ENCODE measurements at regions not wholly inside any gene's neighbourhood (a gene's known extent, or its start where the extent isn't known, plus 50 kb on each side); places are given as distances from the start of the nearest gene placed in this dataset.

DNA sequence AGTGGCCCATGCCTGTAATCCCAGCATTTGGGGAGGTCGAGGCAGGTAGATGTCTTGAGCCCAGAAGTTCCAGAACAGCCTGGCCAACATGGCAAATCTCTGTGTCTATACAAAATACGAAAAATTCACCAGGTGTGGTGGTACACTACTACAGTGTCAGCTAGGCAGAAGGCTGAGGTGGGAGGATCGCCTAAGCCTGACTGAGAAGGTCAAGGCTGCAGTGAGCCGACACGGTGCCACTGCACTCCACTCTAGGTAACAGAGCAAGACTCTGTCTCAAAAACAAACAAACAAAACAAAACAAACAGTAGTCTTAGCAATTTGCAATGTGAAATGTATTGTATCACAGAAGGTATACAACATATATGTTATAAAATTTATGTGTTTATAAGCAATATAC lies 348.0 kb downstream of the SEMA3D start:
- 82 to 84% methylated on average over 5 of the region's 5 CpGs for WGBS, 2 donors
- no peak overlapping the region for H3K4me3 ChIP-seq (replicated peaks in 1 of 3)
- H3K9me3 ChIP-seq = no peaks in the 10 kb centered on the region
- DNase-seq = no peak
- TF ChIP-seq, protein P1, sequence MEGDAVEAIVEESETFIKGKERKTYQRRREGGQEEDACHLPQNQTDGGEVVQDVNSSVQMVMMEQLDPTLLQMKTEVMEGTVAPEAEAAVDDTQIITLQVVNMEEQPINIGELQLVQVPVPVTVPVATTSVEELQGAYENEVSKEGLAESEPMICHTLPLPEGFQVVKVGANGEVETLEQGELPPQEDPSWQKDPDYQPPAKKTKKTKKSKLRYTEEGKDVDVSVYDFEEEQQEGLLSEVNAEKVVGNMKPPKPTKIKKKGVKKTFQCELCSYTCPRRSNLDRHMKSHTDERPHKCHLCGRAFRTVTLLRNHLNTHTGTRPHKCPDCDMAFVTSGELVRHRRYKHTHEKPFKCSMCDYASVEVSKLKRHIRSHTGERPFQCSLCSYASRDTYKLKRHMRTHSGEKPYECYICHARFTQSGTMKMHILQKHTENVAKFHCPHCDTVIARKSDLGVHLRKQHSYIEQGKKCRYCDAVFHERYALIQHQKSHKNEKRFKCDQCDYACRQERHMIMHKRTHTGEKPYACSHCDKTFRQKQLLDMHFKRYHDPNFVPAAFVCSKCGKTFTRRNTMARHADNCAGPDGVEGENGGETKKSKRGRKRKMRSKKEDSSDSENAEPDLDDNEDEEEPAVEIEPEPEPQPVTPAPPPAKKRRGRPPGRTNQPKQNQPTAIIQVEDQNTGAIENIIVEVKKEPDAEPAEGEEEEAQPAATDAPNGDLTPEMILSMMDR (IDR thresholded peaks at IDR 0.05) = no peak
- TF ChIP-seq POLR2A (IDR thresholded peaks at IDR 0.05) = no peak
- H3K27ac ChIP-seq = no peak overlapping the region
- no peaks in the 10 kb centered on the region for H3K4me1 ChIP-seq
- H3K36me3 ChIP-seq = no peaks in the 10 kb centered on the region
- H3K27me3 ChIP-seq = no peaks in the 10 kb centered on the region
- intact Hi-C loops (cut with DNase I) = no loop called here

DNA sequence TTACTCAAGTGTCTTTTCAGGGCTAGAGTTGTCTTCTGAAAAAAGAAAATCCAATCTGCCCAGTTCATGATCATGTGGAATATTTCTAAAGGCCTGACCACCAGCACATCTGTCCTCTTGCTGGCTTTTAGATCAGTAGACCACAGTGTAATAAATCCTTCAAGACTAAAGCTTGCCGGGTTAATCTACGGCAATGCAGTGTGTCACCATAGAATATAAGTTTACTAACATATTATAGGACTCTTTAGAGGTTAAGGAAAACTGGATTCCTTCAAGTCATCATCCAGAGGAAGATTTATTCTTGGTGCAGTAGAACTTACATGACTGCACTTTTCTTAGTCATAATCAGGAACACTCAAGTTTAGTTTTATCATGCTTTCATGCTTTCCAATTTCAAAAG lies 349.5 kb downstream of the SEMA3D start:
- Histone ChIP-seq H3K9me3 (no peaks in the 10 kb centered on the region), H3K27me3 (no peaks in the 10 kb centered on the region), H3K4me1 (no peaks in the 10 kb centered on the region), H3K4me3 (replicated peaks in 1 of 3) (no peak overlapping the region), H3K36me3 (no peaks in the 10 kb centered on the region), H3K27ac (no peak overlapping the region)
- DNase-seq = no peak
- intact Hi-C loops (cut with DNase I) = no loop called here
- no peak for TF ChIP-seq POLR2A (IDR thresholded peaks at IDR 0.05)
- TF ChIP-seq, protein P1 (IDR thresholded peaks at IDR 0.05) = no peak
- 74 to 90% methylated on average over 2 of the region's 2 CpGs for WGBS, 2 donors

DNA sequence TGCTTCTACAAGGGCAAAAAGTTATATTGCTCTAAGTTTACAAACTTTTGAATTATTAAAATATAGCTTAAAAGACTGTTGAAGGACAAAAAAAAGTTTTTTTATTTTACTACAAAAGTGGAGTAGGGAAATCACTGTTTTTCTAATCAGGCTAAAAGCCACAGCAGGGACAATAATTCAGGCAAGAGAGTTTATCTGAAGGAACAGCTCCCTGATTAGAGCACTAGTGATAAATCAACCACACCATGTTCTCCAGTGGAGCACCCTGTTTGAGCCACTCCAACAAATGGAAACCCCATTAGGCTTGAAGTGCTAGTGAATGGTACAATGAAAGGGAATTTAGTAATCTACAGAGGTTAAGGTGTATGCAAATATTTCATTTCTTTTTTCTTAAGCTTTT lies 357.1 kb downstream of the SEMA3D start:
- Histone ChIP-seq H3K36me3 (no peaks in the 10 kb centered on the region), H3K4me1 (no peaks in the 10 kb centered on the region), H3K4me3 (replicated peaks in 1 of 3) (no peak overlapping the region), H3K9me3 (no peaks in the 10 kb centered on the region), H3K27ac (no peak overlapping the region), H3K27me3 (no peaks in the 10 kb centered on the region)
- intact Hi-C loops (cut with DNase I) = no loop called here
- DNase-seq = no peak
- TF ChIP-seq, protein P1 (IDR thresholded peaks at IDR 0.05) = no peak
- TF ChIP-seq POLR2A (IDR thresholded peaks at IDR 0.05) = no peak

DNA sequence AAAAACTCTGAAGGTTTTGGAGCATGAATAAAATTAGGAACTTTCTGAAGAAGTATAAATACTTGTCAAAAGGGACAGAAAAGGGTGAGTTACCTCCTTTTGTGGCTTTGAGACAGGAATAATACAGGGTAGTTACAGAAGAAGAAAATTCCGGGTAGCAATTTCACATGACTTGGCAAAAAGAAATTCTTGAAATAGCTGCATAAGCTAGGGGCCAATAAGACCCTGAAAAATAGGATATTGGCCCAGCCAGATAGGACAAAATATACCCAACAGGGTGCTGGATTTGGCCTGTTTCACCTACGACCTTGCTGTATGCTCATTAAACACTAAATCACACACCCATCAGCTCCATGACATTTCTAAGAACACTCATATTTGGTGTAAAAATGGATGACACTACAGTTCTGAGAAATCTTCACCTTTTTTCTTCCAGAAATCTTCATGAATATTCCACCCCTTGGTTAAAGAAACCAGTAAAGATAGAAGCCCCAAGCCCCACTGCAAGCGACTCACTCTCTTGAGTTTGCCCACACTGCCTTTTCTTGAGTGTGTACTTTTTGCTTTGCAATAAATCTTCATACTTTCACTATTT lies 362.7 kb downstream of the SEMA3D start:
- H3K27ac ChIP-seq = no peak overlapping the region
- no peak for DNase-seq
- H3K4me3 ChIP-seq (replicated peaks in 1 of 3) = no peak overlapping the region
- H3K9me3 ChIP-seq = no peaks in the 10 kb centered on the region
- no peak for TF ChIP-seq POLR2A (IDR thresholded peaks at IDR 0.05)
- TF ChIP-seq, protein P1 (IDR thresholded peaks at IDR 0.05) = no peak
- WGBS, 2 donors = 73 to 91% methylated on average over 3 of the region's 3 CpGs
- no peaks in the 10 kb centered on the region for H3K4me1 ChIP-seq
- no peaks in the 10 kb centered on the region for H3K36me3 ChIP-seq
- H3K27me3 ChIP-seq = no peaks in the 10 kb centered on the region
- intact Hi-C loops (cut with DNase I) = no loop called here

DNA sequence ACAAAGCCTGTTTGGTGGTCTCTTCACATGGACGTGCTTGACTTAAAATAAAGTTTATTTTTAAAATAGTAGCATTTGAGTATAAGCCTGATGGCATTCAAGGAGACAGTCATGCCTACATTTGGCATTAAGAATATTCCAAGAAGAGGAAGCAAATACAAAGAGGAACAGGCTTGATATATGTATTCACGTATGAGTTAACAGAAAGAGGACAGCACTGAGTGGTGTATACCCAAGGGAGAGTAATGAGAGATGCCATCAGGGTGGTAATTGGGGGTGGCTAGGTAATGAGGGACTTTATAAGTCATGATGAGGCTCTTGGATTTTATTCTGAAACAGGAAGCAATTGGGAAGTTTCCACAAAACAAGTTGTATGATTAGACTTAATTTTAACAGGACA lies 363.3 kb downstream of the SEMA3D start:
- Histone ChIP-seq H3K27ac (no peak overlapping the region), H3K36me3 (no peaks in the 10 kb centered on the region), H3K4me1 (no peaks in the 10 kb centered on the region), H3K9me3 (no peaks in the 10 kb centered on the region), H3K4me3 (replicated peaks in 1 of 3) (no peak overlapping the region), H3K27me3 (no peaks in the 10 kb centered on the region)
- TF ChIP-seq, protein P1 (IDR thresholded peaks at IDR 0.05) = no peak
- TF ChIP-seq POLR2A (IDR thresholded peaks at IDR 0.05) = no peak
- WGBS, 2 donors = 70 to 71% methylated on average over 2 of the region's 2 CpGs
- intact Hi-C loops (cut with DNase I) = no loop called here
- no peak for DNase-seq

All from thyroid gland (tissue), 4 donors.